HEK293T (cell line): ENCODE measurements at regions not wholly inside any gene's neighbourhood (a gene's known extent, or its start where the extent isn't known, plus 50 kb on each side); places are given as distances from the start of the nearest gene placed in this dataset.

Source experiments
- BHLHE40 ChIP-seq: fragments of 450-650 bp; IDR thresholded peaks from 2 replicates; pipeline ENCODE4 v1.6.1; 2016; ENCODE audit warnings: mild to moderate bottlenecking, moderate library complexity, borderline replicate concordance
- CTBP1 ChIP-seq: fragments of 450-650 bp; IDR thresholded peaks from 2 replicates; pipeline ENCODE4 v1.6.1; 2016; ENCODE audit warnings: borderline replicate concordance
- ELF4 ChIP-seq: fragments of 450-650 bp; IDR thresholded peaks from 2 replicates; pipeline ENCODE4 v1.6.1; 2017; ENCODE audit warnings: antibody characterized with exemption
- FOXK2 ChIP-seq: fragments of 450-650 bp; IDR thresholded peaks from 2 replicates; pipeline ENCODE4 v1.6.1; 2016; ENCODE audit warnings: mild to moderate bottlenecking
- NFRKB ChIP-seq: fragments of 450-650 bp; IDR thresholded peaks from 2 replicates; pipeline ENCODE4 v1.6.1; 2016; ENCODE audit warnings: mild to moderate bottlenecking, moderate library complexity
- SP1 ChIP-seq: fragments of 450-650 bp; IDR thresholded peaks from 2 replicates; pipeline ENCODE4 v1.6.1; 2017

GRCh38 chr9:120175031-120175430, 404.9 kb downstream of the CDK5RAP2 start:
- TF ChIP-seq BHLHE40 (no peak), CTBP1 (no peak), FOXK2 (no peak), ELF4 (no peak), NFRKB (no peak), SP1 (no peak)
